Fibroblast of pulmonary artery (primary cell): ENCODE measurements at regions not wholly inside any gene's neighbourhood (a gene's known extent, or its start where the extent isn't known, plus 50 kb on each side); places are given as distances from the start of the nearest gene placed in this dataset.

Experiments used
- DNase-seq: peaks from one replicate; pipeline ENCODE4 v3.0.0-alpha.2; 2010; ENCODE audit warnings: low read depth
- H3K4me3 ChIP-seq: replicated peaks from 2 replicates; pipeline ENCODE4 v1.5.1; 2011; ENCODE audit warnings: low read depth, mild to moderate bottlenecking, control low read depth, low read length, moderate library complexity
- TF ChIP-seq, protein P1 (sequence below): IDR thresholded peaks from 2 replicates; pipeline ENCODE4 v1.5.1; 2011; ENCODE audit warnings: mild to moderate bottlenecking, control low read depth, low read length, inconsistent platforms; ENCODE audit errors: missing control alignments

GRCh38 chr7:46230990-46231305, 309.9 kb upstream of the IGFBP3 start:
- H3K4me3 ChIP-seq, result no peak overlapping the region
- TF ChIP-seq, protein P1, sequence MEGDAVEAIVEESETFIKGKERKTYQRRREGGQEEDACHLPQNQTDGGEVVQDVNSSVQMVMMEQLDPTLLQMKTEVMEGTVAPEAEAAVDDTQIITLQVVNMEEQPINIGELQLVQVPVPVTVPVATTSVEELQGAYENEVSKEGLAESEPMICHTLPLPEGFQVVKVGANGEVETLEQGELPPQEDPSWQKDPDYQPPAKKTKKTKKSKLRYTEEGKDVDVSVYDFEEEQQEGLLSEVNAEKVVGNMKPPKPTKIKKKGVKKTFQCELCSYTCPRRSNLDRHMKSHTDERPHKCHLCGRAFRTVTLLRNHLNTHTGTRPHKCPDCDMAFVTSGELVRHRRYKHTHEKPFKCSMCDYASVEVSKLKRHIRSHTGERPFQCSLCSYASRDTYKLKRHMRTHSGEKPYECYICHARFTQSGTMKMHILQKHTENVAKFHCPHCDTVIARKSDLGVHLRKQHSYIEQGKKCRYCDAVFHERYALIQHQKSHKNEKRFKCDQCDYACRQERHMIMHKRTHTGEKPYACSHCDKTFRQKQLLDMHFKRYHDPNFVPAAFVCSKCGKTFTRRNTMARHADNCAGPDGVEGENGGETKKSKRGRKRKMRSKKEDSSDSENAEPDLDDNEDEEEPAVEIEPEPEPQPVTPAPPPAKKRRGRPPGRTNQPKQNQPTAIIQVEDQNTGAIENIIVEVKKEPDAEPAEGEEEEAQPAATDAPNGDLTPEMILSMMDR, result no peak
- peak; percentile 16 for DNase-seq

GRCh38 chr7:46230298-46230989, 309.4 kb upstream of the IGFBP3 start:
- no peak overlapping the region for H3K4me3 ChIP-seq
- TF ChIP-seq, protein P1, result no peak
- no peak for DNase-seq

DNA sequence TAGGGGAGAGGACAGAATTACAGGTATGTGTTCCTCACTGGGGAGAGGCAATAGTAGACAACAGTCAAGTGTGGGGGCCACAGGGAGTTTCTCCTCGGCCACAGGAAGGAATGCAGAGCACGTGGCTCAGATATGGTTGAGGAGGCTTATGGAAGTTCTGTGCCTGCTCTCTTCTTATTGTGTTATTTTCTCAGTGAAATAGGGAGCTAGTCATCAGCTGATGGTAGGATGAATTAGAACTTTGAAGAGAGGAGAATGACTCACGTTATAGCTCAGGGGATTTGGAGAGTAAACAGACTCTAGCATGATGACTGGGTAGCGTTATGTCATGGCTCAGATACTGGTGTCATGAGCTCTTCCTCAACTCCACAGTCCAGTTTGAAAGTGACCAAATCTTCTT, 308.3 kb upstream of the IGFBP3 start:
- peak; percentile 85 for DNase-seq
- H3K4me3 ChIP-seq, result no peak overlapping the region
- TF ChIP-seq, protein P1, result no peak

DNA sequence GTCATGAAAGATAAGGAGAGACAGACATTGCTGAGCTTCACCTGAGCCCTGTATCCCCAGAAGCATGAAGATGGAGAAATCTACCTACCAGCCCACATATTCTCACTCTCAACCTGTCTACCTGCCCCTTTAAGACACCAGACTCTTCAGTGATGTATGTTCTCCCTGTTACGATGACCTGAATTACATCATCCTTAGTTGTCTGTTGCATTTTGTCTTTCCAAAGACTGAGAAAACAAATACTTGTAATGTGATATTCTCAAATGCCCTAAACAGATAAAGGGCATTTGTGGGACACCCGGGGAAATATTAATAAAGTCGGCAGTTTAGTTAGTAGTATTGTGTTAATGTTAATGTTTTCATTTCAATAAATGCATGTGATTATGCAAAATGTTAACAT, 305.8 kb upstream of the IGFBP3 start:
- no peak overlapping the region for H3K4me3 ChIP-seq
- no peak for DNase-seq
- TF ChIP-seq, protein P1, result no peak

DNA sequence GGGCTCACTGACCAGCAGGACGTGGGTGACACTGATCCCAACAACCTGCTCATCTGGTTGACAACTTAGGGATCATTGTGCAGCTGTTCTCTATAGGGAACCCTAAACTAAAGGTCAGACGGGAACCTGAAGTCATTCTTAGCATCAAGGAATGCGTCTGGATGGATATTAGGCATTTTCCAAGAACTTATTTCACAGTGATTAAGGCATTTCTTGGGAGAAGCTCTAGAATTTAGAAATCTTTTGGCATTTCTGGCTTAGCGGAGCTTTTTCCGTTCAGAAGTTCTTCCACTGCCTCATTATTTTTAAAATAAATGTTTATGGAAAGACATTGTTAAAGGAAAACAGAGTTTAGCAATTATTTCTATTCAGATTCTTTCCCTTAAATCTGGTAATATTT, 303.3 kb upstream of the IGFBP3 start:
- TF ChIP-seq, protein P1, result no peak
- DNase-seq, result no peak
- no peak overlapping the region for H3K4me3 ChIP-seq

DNA sequence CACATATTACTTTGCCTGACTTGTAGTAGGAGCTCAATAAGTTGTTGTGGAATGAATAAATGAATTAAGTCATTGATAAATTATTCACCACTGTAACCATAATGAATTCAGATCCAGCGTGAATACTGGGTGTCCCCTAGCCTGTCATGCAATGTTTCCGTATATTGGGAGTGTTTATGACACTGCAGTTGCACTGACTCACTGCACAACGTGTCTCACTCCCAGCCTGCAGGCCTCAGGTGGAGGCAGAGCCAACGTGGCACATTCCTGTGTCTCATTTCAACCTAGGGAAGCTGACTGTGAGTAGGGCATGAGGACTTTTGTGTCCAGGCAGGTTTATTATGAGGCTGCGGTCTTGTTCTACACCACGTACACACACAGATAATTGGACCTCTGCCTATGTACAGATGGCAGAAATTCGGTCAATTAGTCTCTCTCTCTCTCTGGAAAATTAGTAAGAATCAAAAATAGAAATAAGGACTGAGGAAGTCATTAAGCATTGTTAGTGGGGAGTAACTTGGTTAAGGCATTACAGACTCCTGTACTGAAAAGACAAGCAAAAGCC, 299.1 kb upstream of the IGFBP3 start:
- no peak for DNase-seq
- TF ChIP-seq, protein P1, result no peak
- H3K4me3 ChIP-seq, result no peak overlapping the region
